ENCODE measurements at regions not wholly inside any gene's neighbourhood (a gene's known extent, or its start where the extent isn't known, plus 50 kb on each side); places are given as distances from the start of the nearest gene placed in this dataset.
"Not testable (repeated sequence)": the region's sequence is repeated elsewhere in the genome, so short reads cannot be mapped to it uniquely, and the experiment has no call there.

GRCh38 chr2:240374085-240374907 is 61.2 kb upstream of the GPC1 start:
- no peak for DNase-seq (ENCODE audit: low read depth in 2 of 2)

DNA sequence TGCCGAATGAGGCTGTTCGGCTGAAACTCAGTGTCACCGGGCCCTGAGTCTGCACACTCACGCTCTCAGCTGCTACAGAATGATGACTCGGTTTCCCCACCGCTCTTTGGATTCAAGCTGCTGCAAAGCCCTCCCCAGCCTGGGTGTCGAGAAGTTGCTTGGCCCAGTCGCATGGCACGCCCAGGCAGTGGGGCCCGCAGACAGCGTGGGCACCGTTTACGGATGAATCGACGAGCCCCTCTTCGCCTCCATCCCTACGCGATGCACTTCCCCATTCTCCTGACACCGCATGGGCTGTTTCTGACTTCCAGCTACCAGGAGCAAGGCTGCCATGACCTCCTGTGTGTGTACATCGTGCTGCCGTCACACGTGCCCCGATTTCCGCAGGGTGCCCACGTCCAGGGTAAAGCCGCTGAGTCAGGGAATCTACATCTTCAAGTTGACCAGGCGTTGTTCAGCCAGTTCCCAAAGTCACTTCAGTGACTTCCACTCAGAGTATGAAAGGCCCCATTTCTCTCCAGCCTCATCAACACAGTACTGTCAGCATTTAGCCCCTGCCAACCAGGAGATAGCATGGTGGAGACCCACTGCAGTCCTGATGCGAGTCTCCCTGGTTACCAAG is 60.3 kb upstream of the GPC1 start:
- DNase-seq (ENCODE audit: low read depth in 2 of 2): no peak

DNA sequence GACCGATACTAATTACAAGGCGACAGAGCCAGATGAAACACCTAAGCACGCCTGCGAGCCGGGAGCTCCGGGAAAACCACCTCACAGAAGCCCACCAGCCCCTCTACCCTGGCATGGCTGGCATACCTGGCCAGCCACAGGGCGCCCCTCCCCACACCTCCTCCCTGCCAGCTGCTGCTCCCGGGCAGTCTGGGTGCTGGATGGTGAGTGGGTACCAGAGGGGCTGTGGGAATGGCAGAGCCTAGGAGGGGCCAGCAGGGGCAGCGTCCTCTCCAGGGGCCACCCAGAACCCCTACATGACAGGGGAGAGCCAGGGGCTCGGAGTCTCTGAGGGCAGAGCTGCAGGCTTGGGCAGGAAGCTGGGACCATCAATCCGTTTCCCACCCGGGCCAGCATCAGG is 58.7 kb upstream of the GPC1 start:
- DNase-seq (ENCODE audit: low read depth in 2 of 2): no peak

- no peak for DNase-seq (ENCODE audit: low read depth in 2 of 2)
These were observed 58.1 kb upstream of the GPC1 start for GRCh38 chr2:240377366-240377765.

- no peak for DNase-seq (ENCODE audit: low read depth in 2 of 2)
These were observed 56.3 kb upstream of the GPC1 start for GRCh38 chr2:240379089-240379636.

DNA sequence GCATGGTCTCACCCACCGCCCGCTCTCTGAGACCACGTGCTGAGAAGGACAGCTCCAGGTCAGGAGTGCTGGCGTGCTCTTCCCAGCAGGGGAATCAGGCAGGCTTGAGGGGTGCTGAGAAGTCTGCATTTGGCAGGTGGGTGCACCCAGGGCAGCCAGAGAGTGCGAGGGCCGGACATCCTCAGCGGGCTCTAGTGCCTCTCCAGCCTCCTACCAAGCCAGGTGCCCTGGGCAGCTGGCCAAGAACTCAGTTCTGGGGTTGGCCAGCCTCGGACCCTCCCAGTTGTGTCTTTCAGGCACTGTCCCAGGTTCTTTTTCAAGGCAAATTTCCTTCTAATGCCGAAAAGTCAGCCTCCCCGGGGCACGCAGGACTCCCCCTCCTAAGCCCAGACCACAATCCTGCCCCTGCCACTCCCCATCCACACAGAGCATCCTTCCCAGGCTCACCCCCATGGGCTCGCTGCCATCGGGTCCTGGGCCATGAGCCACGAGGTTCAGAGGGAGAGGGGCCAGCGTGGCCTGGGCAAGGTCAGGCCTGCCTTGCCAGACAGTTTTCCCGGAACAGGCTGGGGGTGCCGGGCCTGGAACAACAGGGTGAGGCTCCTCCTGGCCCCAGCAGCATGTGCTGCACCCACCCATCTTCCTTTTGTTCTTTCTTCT is 52.2 kb upstream of the GPC1 start:
- no peak for DNase-seq (ENCODE audit: low read depth in 2 of 2)

DNA sequence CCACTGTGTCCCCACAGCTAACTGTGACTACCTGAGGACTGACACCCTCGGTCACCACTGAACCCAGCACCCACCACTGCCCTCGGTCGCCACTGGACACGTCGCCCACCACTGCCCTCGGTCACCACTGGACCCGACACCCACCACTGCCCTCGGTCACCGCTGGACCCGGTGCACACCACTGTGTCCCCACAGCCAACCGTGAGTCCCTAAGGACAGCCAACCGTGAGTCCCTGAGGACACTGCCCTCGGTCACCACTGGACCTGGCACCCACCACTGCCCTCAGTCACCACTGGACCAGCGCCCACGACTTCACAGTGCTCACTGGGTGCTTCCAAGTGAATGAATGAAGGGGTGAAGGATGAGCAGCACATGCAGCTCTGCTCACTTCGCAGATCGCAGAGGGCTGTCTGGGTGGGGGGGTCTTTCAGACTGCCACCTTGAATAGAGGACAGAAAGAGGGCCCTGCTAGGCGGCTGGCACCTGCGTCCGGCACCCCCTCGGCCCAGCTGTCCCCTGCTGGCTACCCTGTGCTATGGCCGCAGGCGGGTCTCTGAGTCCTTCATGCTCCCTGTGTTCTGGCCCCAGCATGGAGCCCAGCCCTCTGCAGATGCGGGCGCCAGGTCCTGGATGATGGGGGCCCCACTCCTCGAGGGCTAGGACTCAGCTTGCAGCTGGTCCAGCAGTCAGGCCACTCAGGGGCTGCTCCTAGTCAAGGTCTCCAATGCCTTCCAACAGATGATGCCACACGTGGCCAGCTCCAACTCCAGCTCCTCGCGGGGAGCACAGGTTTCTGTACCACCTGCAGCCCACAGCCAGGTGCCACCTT is 51.4 kb upstream of the GPC1 start:
- DNase-seq (ENCODE audit: low read depth in 2 of 2): no peak

GRCh38 chr2:240384711-240385450 is 50.6 kb upstream of the GPC1 start:
- no peak for DNase-seq (ENCODE audit: low read depth in 2 of 2)

DNA sequence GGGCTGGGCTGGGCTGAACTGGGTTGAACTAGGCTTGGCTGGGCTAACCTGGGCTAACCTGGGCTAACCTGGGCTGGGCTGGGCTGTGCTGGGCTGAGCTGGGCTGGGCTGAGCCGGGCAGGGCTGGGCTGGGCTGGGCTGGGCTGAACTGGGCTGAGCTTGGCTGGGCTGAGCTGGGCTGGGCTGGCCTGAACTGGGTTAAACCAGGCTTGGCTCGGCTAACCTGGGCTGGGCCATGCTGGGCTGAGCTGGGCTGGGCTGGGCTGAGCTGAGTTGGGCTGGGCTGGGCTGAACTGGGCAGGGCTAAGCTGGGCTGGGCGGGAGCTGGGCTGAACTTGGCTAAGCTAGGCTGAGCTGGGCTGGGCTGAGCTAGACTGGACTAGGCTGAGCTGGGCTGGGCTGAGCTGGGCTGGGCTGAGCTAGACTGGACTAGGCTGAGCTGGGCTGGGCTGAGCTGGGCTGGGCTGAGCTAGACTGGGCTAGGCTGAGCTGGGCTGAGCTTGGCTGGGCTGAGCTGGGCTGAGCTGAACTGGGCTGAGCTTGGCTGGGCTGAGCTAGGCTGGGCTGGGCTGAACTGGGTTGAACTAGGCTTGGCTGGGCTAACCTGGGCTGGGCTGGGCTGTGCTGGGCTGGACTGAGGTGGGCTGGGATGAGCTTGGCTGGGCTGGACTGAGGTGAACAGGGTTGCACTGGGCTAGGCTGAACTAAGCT is 49.9 kb upstream of the GPC1 start:
- not testable (repeated sequence) for DNase-seq (ENCODE audit: low read depth in 2 of 2)

Measured in stimulated activated CD8-positive, alpha-beta memory T cell treated with anti-CD3 and anti-CD28 coated beads, Interleukin-2, amount 100 ng/mL, for 1 hour (primary cell).